Nephron progenitor cell (in vitro differentiated cells): ENCODE measurements at regions not wholly inside any gene's neighbourhood (a gene's known extent, or its start where the extent isn't known, plus 50 kb on each side); places are given as distances from the start of the nearest gene placed in this dataset.

Experiments
- DNase-seq: peaks from one replicate; pipeline ENCODE4 v3.0.0; 2021
- H3K27ac Mint-ChIP-seq: 2 replicates; pipeline ENCODE4 v1.8.0; 2021; ENCODE audit warnings: mild to moderate bottlenecking, moderate library complexity, mixed read lengths
- H3K27me3 Mint-ChIP-seq: 2 replicates; pipeline ENCODE4 v1.8.0; 2021; ENCODE audit warnings: mild to moderate bottlenecking, low read depth, mixed read lengths; ENCODE audit not compliant: poor library complexity
- H3K36me3 Mint-ChIP-seq: 2 replicates; pipeline ENCODE4 v1.8.0; 2021; ENCODE audit warnings: low read depth, mixed read lengths
- H3K4me1 Mint-ChIP-seq: 2 replicates; pipeline ENCODE4 v1.8.0; 2021; ENCODE audit warnings: mixed read lengths
- H3K4me3 Mint-ChIP-seq: 2 replicates; pipeline ENCODE4 v1.8.0; 2021; ENCODE audit warnings: mild to moderate bottlenecking, moderate library complexity, mixed read lengths
- H3K9me3 Mint-ChIP-seq: 2 replicates; pipeline ENCODE4 v1.8.0; 2021; ENCODE audit warnings: mild to moderate bottlenecking, moderate library complexity, mixed read lengths
- TF ChIP-seq, protein P1 (sequence below): fragments of 200-600 bp; sonication (generic); IDR thresholded peaks from 2 replicates; pipeline ENCODE4 v1.5.0; 2021; ENCODE audit warnings: antibody characterized with exemption

DNA sequence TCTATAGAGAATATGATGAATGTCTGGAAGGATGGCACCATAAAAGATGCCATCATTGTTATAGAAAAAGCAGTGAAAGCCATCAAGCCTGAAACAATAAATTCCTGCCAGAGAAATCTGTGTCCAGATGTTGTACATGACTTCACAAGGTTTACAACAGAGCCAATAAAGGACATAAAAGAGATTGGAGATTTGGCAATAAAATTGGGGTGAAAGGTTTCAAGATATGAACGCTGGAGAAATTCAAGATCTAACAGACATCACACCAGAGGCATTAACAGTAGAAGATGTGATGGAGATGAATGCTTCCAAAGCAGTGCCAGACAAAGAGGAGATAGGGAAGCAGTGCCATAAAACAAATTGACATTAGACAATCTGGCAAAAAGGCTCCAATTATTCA is 518.8 kb upstream of the ACVR2A start:
- TF ChIP-seq, protein P1, sequence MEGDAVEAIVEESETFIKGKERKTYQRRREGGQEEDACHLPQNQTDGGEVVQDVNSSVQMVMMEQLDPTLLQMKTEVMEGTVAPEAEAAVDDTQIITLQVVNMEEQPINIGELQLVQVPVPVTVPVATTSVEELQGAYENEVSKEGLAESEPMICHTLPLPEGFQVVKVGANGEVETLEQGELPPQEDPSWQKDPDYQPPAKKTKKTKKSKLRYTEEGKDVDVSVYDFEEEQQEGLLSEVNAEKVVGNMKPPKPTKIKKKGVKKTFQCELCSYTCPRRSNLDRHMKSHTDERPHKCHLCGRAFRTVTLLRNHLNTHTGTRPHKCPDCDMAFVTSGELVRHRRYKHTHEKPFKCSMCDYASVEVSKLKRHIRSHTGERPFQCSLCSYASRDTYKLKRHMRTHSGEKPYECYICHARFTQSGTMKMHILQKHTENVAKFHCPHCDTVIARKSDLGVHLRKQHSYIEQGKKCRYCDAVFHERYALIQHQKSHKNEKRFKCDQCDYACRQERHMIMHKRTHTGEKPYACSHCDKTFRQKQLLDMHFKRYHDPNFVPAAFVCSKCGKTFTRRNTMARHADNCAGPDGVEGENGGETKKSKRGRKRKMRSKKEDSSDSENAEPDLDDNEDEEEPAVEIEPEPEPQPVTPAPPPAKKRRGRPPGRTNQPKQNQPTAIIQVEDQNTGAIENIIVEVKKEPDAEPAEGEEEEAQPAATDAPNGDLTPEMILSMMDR = no peak
- H3K9me3 Mint-ChIP-seq = peaks cover 13% of the 10 kb centered on the region

DNA sequence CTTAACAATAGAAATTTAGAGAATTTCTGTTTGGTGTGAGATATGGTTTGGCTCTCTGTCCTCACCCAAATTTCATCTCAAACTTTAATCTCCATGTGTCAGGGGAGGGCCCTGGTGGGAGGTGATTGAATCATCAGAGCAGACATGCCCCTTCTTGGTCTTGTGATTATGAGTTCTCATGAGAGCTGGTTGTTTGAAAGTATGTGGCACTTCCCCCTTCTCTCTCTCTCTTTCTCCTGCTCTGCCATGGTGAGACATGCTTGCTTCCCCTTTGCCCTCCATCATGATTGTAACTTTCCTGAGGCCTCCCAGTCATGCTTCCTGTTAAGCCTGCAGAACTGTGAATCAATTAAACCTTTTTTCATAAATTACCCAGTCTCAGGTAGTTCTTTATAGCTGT is 524.7 kb upstream of the ACVR2A start:
- Mint-ChIP-seq H3K9me3 (peaks cover 51% of the 10 kb centered on the region), H3K4me1 (no peaks in the 10 kb centered on the region), H3K27me3 (peaks cover 5% of the 10 kb centered on the region), H3K27ac (no peak overlapping the region), H3K36me3 (peaks cover 15% of the 10 kb centered on the region), H3K4me3 (no peak overlapping the region)
- TF ChIP-seq, protein P1 = no peak
- DNase-seq = no peak

More for the DNA sequence above, 518.8 kb upstream of the ACVR2A start:
- H3K4me3 Mint-ChIP-seq = no peak overlapping the region
- DNase-seq = no peak
- peaks cover 5% of the 10 kb centered on the region for H3K27me3 Mint-ChIP-seq
- H3K36me3 Mint-ChIP-seq = peaks cover 7% of the 10 kb centered on the region
- H3K4me1 Mint-ChIP-seq = no peaks in the 10 kb centered on the region
- H3K27ac Mint-ChIP-seq = no peak overlapping the region

DNA sequence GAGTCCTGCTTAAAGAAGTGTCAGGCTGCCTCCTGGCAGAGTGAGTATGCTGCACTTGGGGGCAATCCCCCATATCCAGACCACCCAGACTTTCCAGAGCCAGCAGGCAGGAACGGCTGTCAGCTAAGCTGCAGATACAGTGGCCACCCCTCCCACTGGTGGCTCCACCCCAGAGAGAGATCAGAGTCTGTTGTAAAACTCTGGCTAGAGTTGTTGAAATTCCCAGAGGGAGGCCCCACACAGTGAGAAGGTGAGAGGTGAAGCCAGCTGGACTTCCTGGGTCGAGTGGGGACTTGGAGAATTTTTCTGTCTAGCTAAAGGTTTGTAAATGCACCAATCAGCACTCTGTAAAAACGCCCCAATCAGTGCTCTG is 533.8 kb upstream of the ACVR2A start:
- DNase-seq = no peak
- TF ChIP-seq, protein P1 = no peak
- peaks cover 7% of the 10 kb centered on the region for H3K9me3 Mint-ChIP-seq

DNA sequence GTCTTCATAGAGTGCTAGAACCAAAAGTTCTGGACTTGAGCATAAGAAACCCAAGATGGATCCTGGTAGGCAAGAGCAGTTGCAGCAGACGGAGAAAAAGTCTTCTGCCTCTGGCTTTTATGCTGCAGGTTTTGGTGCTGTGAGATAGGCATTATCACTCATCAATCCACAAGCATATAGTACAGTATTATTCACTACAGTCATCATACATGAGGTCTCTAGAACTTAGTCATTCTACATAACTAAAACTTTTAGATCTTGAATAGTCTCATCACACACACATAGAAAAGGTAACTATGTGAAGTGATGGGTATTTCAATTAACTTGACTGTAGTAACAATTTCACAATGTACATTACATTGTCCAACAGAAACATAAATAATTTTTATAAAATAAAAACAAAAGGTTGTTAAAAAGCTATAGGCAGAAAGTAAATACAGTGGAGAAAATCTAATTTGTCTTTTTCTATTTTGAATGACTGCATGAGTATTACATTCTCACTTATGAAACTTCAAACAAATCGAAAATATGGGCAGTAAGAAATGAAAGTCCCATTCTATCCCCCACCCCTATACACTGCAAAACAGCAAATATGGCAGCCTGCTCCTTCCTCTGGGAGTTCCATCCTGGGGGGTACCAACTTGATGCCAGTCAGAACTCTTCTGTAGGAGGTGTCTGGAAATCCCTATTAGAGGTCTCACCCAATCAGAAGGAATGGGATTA is 534.3 kb upstream of the ACVR2A start:
- Mint-ChIP-seq H3K4me3 (no peak overlapping the region), H3K27me3 (peaks cover 6% of the 10 kb centered on the region)

More for the DNA sequence above, 533.8 kb upstream of the ACVR2A start:
- peaks cover 6% of the 10 kb centered on the region for H3K27me3 Mint-ChIP-seq
- peaks cover 9% of the 10 kb centered on the region for H3K4me1 Mint-ChIP-seq
- H3K36me3 Mint-ChIP-seq = no peaks in the 10 kb centered on the region
- no peak overlapping the region for H3K4me3 Mint-ChIP-seq
- H3K27ac Mint-ChIP-seq = no peak overlapping the region

DNA sequence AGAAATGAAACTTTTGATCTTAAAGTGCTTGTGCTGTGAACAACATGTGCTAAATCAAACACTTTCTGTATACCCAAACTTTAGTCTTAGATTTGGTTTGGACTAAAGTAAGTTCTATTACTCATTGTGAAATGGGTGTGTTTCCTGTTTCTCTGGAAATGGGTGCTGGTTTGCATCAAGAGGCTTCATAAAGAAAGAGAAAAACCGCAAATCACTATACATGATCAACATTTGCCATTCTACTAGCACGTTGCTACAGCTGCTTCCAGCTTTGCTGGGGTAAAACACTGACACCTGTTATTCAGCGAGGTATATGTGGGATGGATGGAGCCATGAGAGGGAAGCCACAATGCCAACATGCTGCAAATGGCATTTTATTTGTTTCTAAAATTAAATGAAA is 547.0 kb upstream of the ACVR2A start:
- H3K4me1 Mint-ChIP-seq = no peaks in the 10 kb centered on the region

More for the DNA sequence above, 534.3 kb upstream of the ACVR2A start:
- DNase-seq = no peak
- TF ChIP-seq, protein P1 = no peak
- Mint-ChIP-seq H3K27ac (no peak overlapping the region), H3K9me3 (peaks cover 7% of the 10 kb centered on the region), H3K4me1 (peaks cover 9% of the 10 kb centered on the region), H3K36me3 (no peaks in the 10 kb centered on the region)

More for the DNA sequence above, 547.0 kb upstream of the ACVR2A start:
- no peak overlapping the region for H3K4me3 Mint-ChIP-seq
- TF ChIP-seq, protein P1 = no peak
- DNase-seq = no peak
- H3K9me3 Mint-ChIP-seq = no peaks in the 10 kb centered on the region
- peaks cover 5% of the 10 kb centered on the region for H3K27me3 Mint-ChIP-seq
- no peak overlapping the region for H3K27ac Mint-ChIP-seq
- H3K36me3 Mint-ChIP-seq = no peaks in the 10 kb centered on the region
